ENCODE measurements at regions not wholly inside any gene's neighbourhood (a gene's known extent, or its start where the extent isn't known, plus 50 kb on each side); places are given as distances from the start of the nearest gene placed in this dataset.
"Not testable (repeated sequence)": the region's sequence is repeated elsewhere in the genome, so short reads cannot be mapped to it uniquely, and the experiment has no call there.

GRCh38 chr21:10385898-10386527 is 135.4 kb upstream of the TPTE start:
- TF ChIP-seq, protein P1, sequence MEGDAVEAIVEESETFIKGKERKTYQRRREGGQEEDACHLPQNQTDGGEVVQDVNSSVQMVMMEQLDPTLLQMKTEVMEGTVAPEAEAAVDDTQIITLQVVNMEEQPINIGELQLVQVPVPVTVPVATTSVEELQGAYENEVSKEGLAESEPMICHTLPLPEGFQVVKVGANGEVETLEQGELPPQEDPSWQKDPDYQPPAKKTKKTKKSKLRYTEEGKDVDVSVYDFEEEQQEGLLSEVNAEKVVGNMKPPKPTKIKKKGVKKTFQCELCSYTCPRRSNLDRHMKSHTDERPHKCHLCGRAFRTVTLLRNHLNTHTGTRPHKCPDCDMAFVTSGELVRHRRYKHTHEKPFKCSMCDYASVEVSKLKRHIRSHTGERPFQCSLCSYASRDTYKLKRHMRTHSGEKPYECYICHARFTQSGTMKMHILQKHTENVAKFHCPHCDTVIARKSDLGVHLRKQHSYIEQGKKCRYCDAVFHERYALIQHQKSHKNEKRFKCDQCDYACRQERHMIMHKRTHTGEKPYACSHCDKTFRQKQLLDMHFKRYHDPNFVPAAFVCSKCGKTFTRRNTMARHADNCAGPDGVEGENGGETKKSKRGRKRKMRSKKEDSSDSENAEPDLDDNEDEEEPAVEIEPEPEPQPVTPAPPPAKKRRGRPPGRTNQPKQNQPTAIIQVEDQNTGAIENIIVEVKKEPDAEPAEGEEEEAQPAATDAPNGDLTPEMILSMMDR (IDR thresholded peaks at IDR 0.05; ENCODE audit: poor library complexity) = not testable (repeated sequence)
- not testable (repeated sequence) for TF ChIP-seq EZH2phosphoT487 (IDR thresholded peaks at IDR 0.05; ENCODE audit: low read depth, severe bottlenecking, unreplicated experiment); EZH2 (IDR thresholded peaks at IDR 0.05; ENCODE audit: borderline replicate concordance)

All from hepatocyte (in vitro differentiated cells).